ENCODE measurements at regions not wholly inside any gene's neighbourhood (a gene's known extent, or its start where the extent isn't known, plus 50 kb on each side); places are given as distances from the start of the nearest gene placed in this dataset.

DNA sequence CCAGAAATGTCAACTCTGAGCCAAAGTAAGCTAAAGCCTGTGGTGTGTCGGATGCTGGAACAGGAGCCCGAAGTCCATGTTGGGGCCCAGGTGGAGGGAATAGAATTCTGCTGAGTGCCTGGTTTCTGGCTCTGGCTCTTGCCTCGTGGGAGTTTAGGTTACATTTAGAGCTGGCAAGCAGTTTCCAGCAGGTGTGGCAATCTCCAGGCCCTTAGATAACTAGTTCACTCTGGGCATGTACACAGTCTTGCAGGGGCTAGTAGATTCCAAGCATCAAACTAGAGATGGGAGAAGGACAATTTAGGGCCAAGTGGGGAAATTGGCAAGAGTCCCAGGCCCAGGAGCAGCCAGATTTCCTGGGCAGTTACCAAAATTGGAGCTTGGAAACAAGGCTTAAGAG, 56.3 kb upstream of the STOX2 start:
- DNase-seq (ENCODE audit: low spot score in 2 of 2) (no peak), ATAC-seq (ENCODE audit: low read depth) (no peak)
- H3K9me3 Mint-ChIP-seq = peaks cover 10% of the 10 kb centered on the region
- H3K4me3 Mint-ChIP-seq = no peak overlapping the region
- peaks cover 15% of the 10 kb centered on the region for H3K27me3 Mint-ChIP-seq
- H3K27ac Mint-ChIP-seq = no peak overlapping the region
- no peaks in the 10 kb centered on the region for H3K36me3 Mint-ChIP-seq
- H3K4me1 Mint-ChIP-seq = no peaks in the 10 kb centered on the region

DNA sequence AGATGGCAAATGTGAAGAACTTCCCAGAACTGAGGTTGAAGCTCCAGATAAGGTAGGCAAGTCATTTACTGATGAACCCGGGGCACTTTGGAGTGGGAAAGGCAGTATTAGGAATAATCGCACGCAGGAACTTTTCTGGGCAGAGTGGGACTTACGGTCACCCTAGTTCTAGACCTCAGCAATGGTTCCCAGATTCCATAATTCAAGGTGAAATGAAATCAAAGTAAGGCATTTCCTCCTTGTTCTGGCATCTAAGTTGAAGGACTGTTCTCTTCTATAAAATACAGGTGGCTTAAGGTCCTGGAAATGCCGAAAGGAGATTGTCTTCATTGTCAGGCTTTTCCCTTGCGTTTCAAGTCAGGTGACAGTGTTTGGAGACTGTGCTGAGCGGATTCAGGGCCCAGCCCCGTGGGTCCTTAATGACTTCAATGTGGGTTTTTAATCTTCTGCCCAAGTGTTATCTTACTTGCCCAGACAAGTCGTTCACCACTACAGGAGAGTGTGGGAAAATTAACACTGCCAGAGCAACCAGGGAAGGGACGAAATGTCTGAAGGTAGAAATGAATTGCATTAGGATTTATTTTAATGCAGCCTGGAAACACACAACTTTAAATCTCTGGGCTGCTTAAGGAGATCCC, 52.1 kb upstream of the STOX2 start:
- ATAC-seq (ENCODE audit: low read depth) (no peak), DNase-seq (ENCODE audit: low spot score in 2 of 2) (no peak)
- no peaks in the 10 kb centered on the region for H3K4me1 Mint-ChIP-seq
- no peak overlapping the region for H3K27ac Mint-ChIP-seq
- no peak overlapping the region for H3K4me3 Mint-ChIP-seq
- H3K27me3 Mint-ChIP-seq = peaks cover 17% of the 10 kb centered on the region
- H3K9me3 Mint-ChIP-seq = peaks cover 4% of the 10 kb centered on the region
- no peaks in the 10 kb centered on the region for H3K36me3 Mint-ChIP-seq

DNA sequence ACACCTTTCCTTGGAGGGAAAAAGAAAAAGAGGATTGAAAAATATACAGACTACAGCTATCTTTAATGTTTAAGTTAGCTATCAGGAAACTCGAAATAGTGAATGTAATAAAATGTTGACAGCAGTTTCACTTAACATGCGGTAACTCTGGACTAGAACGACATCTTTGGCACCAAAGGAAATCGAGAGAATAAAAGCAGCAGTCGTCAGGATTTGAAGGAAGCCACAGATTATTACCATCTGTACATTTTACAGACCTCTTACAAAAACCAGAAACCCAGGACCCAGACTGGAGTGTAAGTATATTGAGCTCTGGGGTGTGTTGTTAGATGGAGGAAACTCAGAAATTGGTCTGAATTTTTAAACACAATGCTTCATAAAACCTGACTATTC, 51.6 kb upstream of the STOX2 start:
- Mint-ChIP-seq H3K9me3 (peaks cover 4% of the 10 kb centered on the region), H3K27ac (no peak overlapping the region), H3K36me3 (no peaks in the 10 kb centered on the region), H3K27me3 (peaks cover 17% of the 10 kb centered on the region), H3K4me3 (no peak overlapping the region), H3K4me1 (no peaks in the 10 kb centered on the region)
- DNase-seq (ENCODE audit: low spot score in 2 of 2) (no peak), ATAC-seq (ENCODE audit: low read depth) (no peak)

Measured in memory B cell (primary cell).